ENCODE measurements at regions not wholly inside any gene's neighbourhood (a gene's known extent, or its start where the extent isn't known, plus 50 kb on each side); places are given as distances from the start of the nearest gene placed in this dataset.

GRCh38 chr20:58107533-58107932, 120.9 kb downstream of the ANKRD60 start:
- no peak overlapping the region for H4K8ac ChIP-seq (ENCODE audit: low read depth, low read length)
- no peaks in the 10 kb centered on the region for H3K79me2 ChIP-seq (ENCODE audit: control insufficient read depth, insufficient read depth, low read length, poor library complexity)
- no CpG with 5 or more reads among the region's 1 CpG for WGBS (ENCODE audit: extremely low coverage, insufficient coverage, insufficient read length)
- H2BK5ac ChIP-seq (ENCODE audit: low read depth, low read length, poor library complexity), result no peak overlapping the region
- no peak overlapping the region for H3K9ac ChIP-seq (ENCODE audit: low read length)
- no peak overlapping the region for H2BK120ac ChIP-seq (ENCODE audit: insufficient read depth, low read length, poor library complexity)
- H2AK5ac ChIP-seq (ENCODE audit: low read length), result no peak overlapping the region
- H3K14ac ChIP-seq (ENCODE audit: low read length), result no peak overlapping the region
- H2AFZ ChIP-seq (ENCODE audit: insufficient read depth, low read length, poor library complexity), result no peak overlapping the region
- no peak overlapping the region for H2BK12ac ChIP-seq (ENCODE audit: low read length)
- H3K27ac ChIP-seq (ENCODE audit: low read depth, low read length), result no peak overlapping the region
- no peak overlapping the region for H3K4me2 ChIP-seq (ENCODE audit: low read length)
- no peaks in the 10 kb centered on the region for H3K79me1 ChIP-seq (ENCODE audit: low read length)
- H3K23ac ChIP-seq (ENCODE audit: low read length), result no peak overlapping the region
- peaks cover 2% of the 10 kb centered on the region for H3K9me3 ChIP-seq (ENCODE audit: insufficient read depth, low read depth, low read length)
- H4K91ac ChIP-seq (ENCODE audit: low read depth, low read length), result no peak overlapping the region
- H3K27me3 ChIP-seq (ENCODE audit: insufficient read depth, low read length), result no peaks in the 10 kb centered on the region
- H3K36me3 ChIP-seq (ENCODE audit: control insufficient read depth in 1 of 2, insufficient read depth in 2 of 2, low read length in 2 of 2), result no peaks in the 10 kb centered on the region
- H3K4me1 ChIP-seq (ENCODE audit: control insufficient read depth in 1 of 2, insufficient read depth in 2 of 2, low read length in 2 of 2), result peaks cover 0 to 4% of the 10 kb centered on the region in 2 experiments
- H3K4me3 ChIP-seq (ENCODE audit: low read depth, low read length), result peak overlapping the region; percentile 23
- no peak overlapping the region for H3K4ac ChIP-seq (ENCODE audit: low read depth, low read length)
- no peak overlapping the region for H3K18ac ChIP-seq (ENCODE audit: low read length)
- H4K12ac ChIP-seq (ENCODE audit: low read depth, low read length), result no peak overlapping the region
- no peak for DNase-seq

- no peaks in the 10 kb centered on the region for H3K36me3 ChIP-seq (ENCODE audit: control insufficient read depth in 1 of 2, insufficient read depth in 2 of 2, low read length in 2 of 2)
- no peaks in the 10 kb centered on the region for H3K79me1 ChIP-seq (ENCODE audit: low read length)
- no peak overlapping the region for H3K9ac ChIP-seq (ENCODE audit: low read length)
- no peak overlapping the region for H3K14ac ChIP-seq (ENCODE audit: low read length)
- no peaks in the 10 kb centered on the region for H3K27me3 ChIP-seq (ENCODE audit: insufficient read depth, low read length)
- no peak overlapping the region for H4K8ac ChIP-seq (ENCODE audit: low read depth, low read length)
- H2BK5ac ChIP-seq (ENCODE audit: low read depth, low read length, poor library complexity), result no peak overlapping the region
- no peaks in the 10 kb centered on the region for H3K79me2 ChIP-seq (ENCODE audit: control insufficient read depth, insufficient read depth, low read length, poor library complexity)
- no peak overlapping the region for H3K23ac ChIP-seq (ENCODE audit: low read length)
- H3K4me3 ChIP-seq (ENCODE audit: low read depth, low read length), result no peak overlapping the region
- no peak overlapping the region for H2AK5ac ChIP-seq (ENCODE audit: low read length)
- H2BK12ac ChIP-seq (ENCODE audit: low read length), result no peak overlapping the region
- no peak overlapping the region for H3K4me2 ChIP-seq (ENCODE audit: low read length)
- no peak overlapping the region for H4K12ac ChIP-seq (ENCODE audit: low read depth, low read length)
- H4K91ac ChIP-seq (ENCODE audit: low read depth, low read length), result no peak overlapping the region
- DNase-seq, result no peak
- H3K27ac ChIP-seq (ENCODE audit: low read depth, low read length), result no peak overlapping the region
- peaks cover 0 to 4% of the 10 kb centered on the region in 2 experiments for H3K4me1 ChIP-seq (ENCODE audit: control insufficient read depth in 1 of 2, insufficient read depth in 2 of 2, low read length in 2 of 2)
- H2AFZ ChIP-seq (ENCODE audit: insufficient read depth, low read length, poor library complexity), result no peak overlapping the region
- H3K18ac ChIP-seq (ENCODE audit: low read length), result no peak overlapping the region
- H2BK120ac ChIP-seq (ENCODE audit: insufficient read depth, low read length, poor library complexity), result no peak overlapping the region
- peaks cover 2% of the 10 kb centered on the region for H3K9me3 ChIP-seq (ENCODE audit: insufficient read depth, low read depth, low read length)
- H3K4ac ChIP-seq (ENCODE audit: low read depth, low read length), result no peak overlapping the region
- WGBS (ENCODE audit: extremely low coverage, insufficient coverage, insufficient read length), result no CpG with 5 or more reads among the region's 9 CpGs
Measured at GRCh38 chr20:58106143-58106750, 122.2 kb downstream of the ANKRD60 start.

- Histone ChIP-seq H2BK12ac (ENCODE audit: low read length) (no peak overlapping the region), H3K14ac (ENCODE audit: low read length) (no peak overlapping the region), H2BK5ac (ENCODE audit: low read depth, low read length, poor library complexity) (no peak overlapping the region), H2AK5ac (ENCODE audit: low read length) (no peak overlapping the region), H3K27ac (ENCODE audit: low read depth, low read length) (no peak overlapping the region), H3K79me2 (ENCODE audit: control insufficient read depth, insufficient read depth, low read length, poor library complexity) (no peaks in the 10 kb centered on the region), H3K4me3 (ENCODE audit: low read depth, low read length) (no peak overlapping the region), H3K4me1 (ENCODE audit: control insufficient read depth in 1 of 2, insufficient read depth in 2 of 2, low read length in 2 of 2) (peaks cover 0 to 4% of the 10 kb centered on the region in 2 experiments), H3K23ac (ENCODE audit: low read length) (no peak overlapping the region), H3K36me3 (ENCODE audit: control insufficient read depth in 1 of 2, insufficient read depth in 2 of 2, low read length in 2 of 2) (no peaks in the 10 kb centered on the region), H4K12ac (ENCODE audit: low read depth, low read length) (no peak overlapping the region), H2AFZ (ENCODE audit: insufficient read depth, low read length, poor library complexity) (no peak overlapping the region), H3K18ac (ENCODE audit: low read length) (no peak overlapping the region), H3K27me3 (ENCODE audit: insufficient read depth, low read length) (no peaks in the 10 kb centered on the region), H3K4ac (ENCODE audit: low read depth, low read length) (no peak overlapping the region), H4K8ac (ENCODE audit: low read depth, low read length) (no peak overlapping the region), H2BK120ac (ENCODE audit: insufficient read depth, low read length, poor library complexity) (no peak overlapping the region), H3K4me2 (ENCODE audit: low read length) (no peak overlapping the region), H3K9me3 (ENCODE audit: insufficient read depth, low read depth, low read length) (no peaks in the 10 kb centered on the region), H3K9ac (ENCODE audit: low read length) (no peak overlapping the region), H4K91ac (ENCODE audit: low read depth, low read length) (no peak overlapping the region), H3K79me1 (ENCODE audit: low read length) (no peaks in the 10 kb centered on the region)
- WGBS (ENCODE audit: extremely low coverage, insufficient coverage, insufficient read length), result no CpG with 5 or more reads among the region's 8 CpGs
- DNase-seq, result no peak
Measured at GRCh38 chr20:58103961-58104360, 124.5 kb downstream of the ANKRD60 start.

GRCh38 chr20:58103517-58103904, 124.9 kb downstream of the ANKRD60 start:
- Histone ChIP-seq H3K79me2 (ENCODE audit: control insufficient read depth, insufficient read depth, low read length, poor library complexity) (no peaks in the 10 kb centered on the region), H3K4me3 (ENCODE audit: low read depth, low read length) (no peak overlapping the region)
- WGBS (ENCODE audit: extremely low coverage, insufficient coverage, insufficient read length), result no CpG with 5 or more reads among the region's 6 CpGs

More at GRCh38 chr20:58103517-58103904, 124.9 kb downstream of the ANKRD60 start:
- Histone ChIP-seq H3K18ac (ENCODE audit: low read length) (no peak overlapping the region), H2BK120ac (ENCODE audit: insufficient read depth, low read length, poor library complexity) (no peak overlapping the region), H3K27me3 (ENCODE audit: insufficient read depth, low read length) (no peaks in the 10 kb centered on the region), H3K4me1 (ENCODE audit: control insufficient read depth in 1 of 2, insufficient read depth in 2 of 2, low read length in 2 of 2) (peaks cover 0 to 4% of the 10 kb centered on the region in 2 experiments), H3K4ac (ENCODE audit: low read depth, low read length) (no peak overlapping the region), H3K14ac (ENCODE audit: low read length) (no peak overlapping the region), H3K23ac (ENCODE audit: low read length) (no peak overlapping the region), H3K36me3 (ENCODE audit: control insufficient read depth in 1 of 2, insufficient read depth in 2 of 2, low read length in 2 of 2) (no peaks in the 10 kb centered on the region), H2AK5ac (ENCODE audit: low read length) (no peak overlapping the region), H3K4me2 (ENCODE audit: low read length) (no peak overlapping the region), H4K12ac (ENCODE audit: low read depth, low read length) (no peak overlapping the region), H2BK12ac (ENCODE audit: low read length) (no peak overlapping the region), H4K8ac (ENCODE audit: low read depth, low read length) (no peak overlapping the region), H2BK5ac (ENCODE audit: low read depth, low read length, poor library complexity) (no peak overlapping the region), H4K91ac (ENCODE audit: low read depth, low read length) (no peak overlapping the region), H3K9me3 (ENCODE audit: insufficient read depth, low read depth, low read length) (no peaks in the 10 kb centered on the region), H2AFZ (ENCODE audit: insufficient read depth, low read length, poor library complexity) (no peak overlapping the region), H3K79me1 (ENCODE audit: low read length) (no peaks in the 10 kb centered on the region), H3K9ac (ENCODE audit: low read length) (no peak overlapping the region), H3K27ac (ENCODE audit: low read depth, low read length) (no peak overlapping the region)
- DNase-seq, result no peak
